GM12878 (cell line): ENCODE measurements at regions not wholly inside any gene's neighbourhood (a gene's known extent, or its start where the extent isn't known, plus 50 kb on each side); places are given as distances from the start of the nearest gene placed in this dataset.

ENCODE experiments used
- CTCF ChIP-seq, 3 experiments: IDR thresholded peaks in 2 of 3; conservative IDR thresholded peaks in 1 of 3; 2 replicates each; pipeline ENCODE4 v1.5.1; 2011; ENCODE audit warnings: low read depth in 3 of 3, low read length in 3 of 3, mild to moderate bottlenecking in 3 of 3, control low read depth in 2 of 3, moderate library complexity in 2 of 3, inconsistent platforms in 1 of 3, mixed read lengths in 1 of 3; ENCODE audit not compliant: control insufficient read depth in 2 of 3, insufficient read depth in 1 of 3; ENCODE audit errors: extremely low read depth in 1 of 3
- EZH2 ChIP-seq: IDR thresholded peaks from 2 replicates; pipeline ENCODE4 v1.6.1; 2012; ENCODE audit warnings: low read depth, mild to moderate bottlenecking, control low read depth, inconsistent platforms, low read length, borderline replicate concordance; ENCODE audit not compliant: control insufficient read depth
- GABPA ChIP-seq: IDR thresholded peaks from 2 replicates; pipeline ENCODE4 v1.6.1; 2014; ENCODE audit warnings: antibody characterized with exemption, low read depth, mild to moderate bottlenecking, inconsistent platforms
- HDAC2 ChIP-seq: fragments of 200-600 bp; sonication (generic); IDR thresholded peaks from 2 replicates; pipeline ENCODE4 v1.6.1; 2017
- HDGF ChIP-seq: fragments of 450-650 bp; IDR thresholded peaks from 2 replicates; pipeline ENCODE4 v1.6.1; 2016; ENCODE audit warnings: antibody characterized with exemption
- MAX ChIP-seq: IDR thresholded peaks from 2 replicates; pipeline ENCODE4 v1.6.1; 2012; ENCODE audit warnings: low read depth, low read length, improper control_type of control experiment
- MYC ChIP-seq: IDR thresholded peaks from 2 replicates; pipeline ENCODE4 v1.6.1; 2011; ENCODE audit warnings: mild to moderate bottlenecking, low read length, moderate library complexity, inconsistent platforms; ENCODE audit not compliant: insufficient read depth, insufficient replicate concordance, insufficient read length, severe bottlenecking
- POLR2A ChIP-seq: IDR thresholded peaks from 2 replicates; pipeline ENCODE4 v1.6.1; 2011; ENCODE audit warnings: low read depth, mild to moderate bottlenecking, low read length
- POLR2AphosphoS5 ChIP-seq: IDR thresholded peaks from 2 replicates; pipeline ENCODE4 v1.6.1; 2011; ENCODE audit warnings: mild to moderate bottlenecking, low read length, inconsistent platforms
- SMC3 ChIP-seq: IDR thresholded peaks from 2 replicates; pipeline ENCODE4 v1.6.1; 2011; ENCODE audit warnings: low read length, improper control_type of control experiment, borderline replicate concordance
- SPI1 ChIP-seq: IDR thresholded peaks from 2 replicates; pipeline ENCODE4 v1.6.1; 2011; ENCODE audit warnings: low read depth, mild to moderate bottlenecking, low read length, moderate library complexity, borderline replicate concordance; ENCODE audit not compliant: insufficient read depth
- TCF3 ChIP-seq: IDR thresholded peaks from 2 replicates; pipeline ENCODE4 v1.6.1; 2012; ENCODE audit warnings: low read depth, mild to moderate bottlenecking, low read length, borderline replicate concordance; ENCODE audit not compliant: insufficient read depth
- ZBED1 ChIP-seq: IDR thresholded peaks from 2 replicates; pipeline ENCODE4 v1.6.1; 2016; ENCODE audit warnings: borderline replicate concordance
- TF ChIP-seq, protein P1 (sequence below): fragments of 450-650 bp; formaldehyde crosslinking; IDR thresholded peaks from 2 replicates; pipeline ENCODE4 v1.5.0; 2022; ENCODE audit warnings: mild to moderate bottlenecking, missing genetic modification characterization

- TF ChIP-seq GABPA (no peak), CTCF (IDR thresholded peaks at IDR 0.05 in 2 of 3, conservative IDR thresholded peaks at IDR 0.05 in 1 of 3; ENCODE audit: control insufficient read depth in 2 of 3, extremely low read depth in 1 of 3, insufficient read depth in 1 of 3, low read depth in 3 of 3, low read length in 3 of 3) (no peak), POLR2A (no peak), SMC3 (no peak), HDAC2 (no peak), MAX (no peak), ZBED1 (no peak), POLR2AphosphoS5 (no peak), SPI1 (peak; percentile 42; the same call in 1 of the 2 replicates), TCF3 (no peak), EZH2 (no peak), HDGF (no peak), MYC (no peak)
- TF ChIP-seq, protein P1, sequence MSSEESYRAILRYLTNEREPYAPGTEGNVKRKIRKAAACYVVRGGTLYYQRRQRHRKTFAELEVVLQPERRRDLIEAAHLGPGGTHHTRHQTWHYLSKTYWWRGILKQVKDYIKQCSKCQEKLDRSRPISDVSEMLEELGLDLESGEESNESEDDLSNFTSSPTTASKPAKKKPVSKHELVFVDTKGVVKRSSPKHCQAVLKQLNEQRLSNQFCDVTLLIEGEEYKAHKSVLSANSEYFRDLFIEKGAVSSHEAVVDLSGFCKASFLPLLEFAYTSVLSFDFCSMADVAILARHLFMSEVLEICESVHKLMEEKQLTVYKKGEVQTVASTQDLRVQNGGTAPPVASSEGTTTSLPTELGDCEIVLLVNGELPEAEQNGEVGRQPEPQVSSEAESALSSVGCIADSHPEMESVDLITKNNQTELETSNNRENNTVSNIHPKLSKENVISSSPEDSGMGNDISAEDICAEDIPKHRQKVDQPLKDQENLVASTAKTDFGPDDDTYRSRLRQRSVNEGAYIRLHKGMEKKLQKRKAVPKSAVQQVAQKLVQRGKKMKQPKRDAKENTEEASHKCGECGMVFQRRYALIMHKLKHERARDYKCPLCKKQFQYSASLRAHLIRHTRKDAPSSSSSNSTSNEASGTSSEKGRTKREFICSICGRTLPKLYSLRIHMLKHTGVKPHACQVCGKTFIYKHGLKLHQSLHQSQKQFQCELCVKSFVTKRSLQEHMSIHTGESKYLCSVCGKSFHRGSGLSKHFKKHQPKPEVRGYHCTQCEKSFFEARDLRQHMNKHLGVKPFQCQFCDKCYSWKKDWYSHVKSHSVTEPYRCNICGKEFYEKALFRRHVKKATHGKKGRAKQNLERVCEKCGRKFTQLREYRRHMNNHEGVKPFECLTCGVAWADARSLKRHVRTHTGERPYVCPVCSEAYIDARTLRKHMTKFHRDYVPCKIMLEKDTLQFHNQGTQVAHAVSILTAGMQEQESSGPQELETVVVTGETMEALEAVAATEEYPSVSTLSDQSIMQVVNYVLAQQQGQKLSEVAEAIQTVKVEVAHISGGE (CRISPR knock-in tag), result no peak
Measured at GRCh38 chr3:159899166-159899565, 89.5 kb upstream of the IL12A start.
